Breast epithelium (tissue), 3 donors: ENCODE measurements at regions not wholly inside any gene's neighbourhood (a gene's known extent, or its start where the extent isn't known, plus 50 kb on each side); places are given as distances from the start of the nearest gene placed in this dataset.

Experiments
- POLR2A ChIP-seq: fragments of 450-650 bp; IDR thresholded peaks from one replicate; pipeline ENCODE4 v1.6.1; 2016; ENCODE audit warnings: antibody characterized with exemption, mild to moderate bottlenecking, moderate library complexity
- POLR2AphosphoS5 ChIP-seq, 3 donors: sonication (generic); formaldehyde crosslinking; IDR thresholded peaks; one replicate each; pipeline ENCODE4 v1.6.1; 2017; ENCODE audit warnings: antibody characterized with exemption in 3 of 3
- TF ChIP-seq, protein P1 (sequence below), 3 donors: fragments of 450-650 bp; IDR thresholded peaks; one replicate each; pipeline ENCODE4 v1.5.1; 2016 to 2017; ENCODE audit warnings: antibody characterized with exemption in 3 of 3, mild to moderate bottlenecking in 3 of 3, moderate library complexity in 3 of 3

DNA sequence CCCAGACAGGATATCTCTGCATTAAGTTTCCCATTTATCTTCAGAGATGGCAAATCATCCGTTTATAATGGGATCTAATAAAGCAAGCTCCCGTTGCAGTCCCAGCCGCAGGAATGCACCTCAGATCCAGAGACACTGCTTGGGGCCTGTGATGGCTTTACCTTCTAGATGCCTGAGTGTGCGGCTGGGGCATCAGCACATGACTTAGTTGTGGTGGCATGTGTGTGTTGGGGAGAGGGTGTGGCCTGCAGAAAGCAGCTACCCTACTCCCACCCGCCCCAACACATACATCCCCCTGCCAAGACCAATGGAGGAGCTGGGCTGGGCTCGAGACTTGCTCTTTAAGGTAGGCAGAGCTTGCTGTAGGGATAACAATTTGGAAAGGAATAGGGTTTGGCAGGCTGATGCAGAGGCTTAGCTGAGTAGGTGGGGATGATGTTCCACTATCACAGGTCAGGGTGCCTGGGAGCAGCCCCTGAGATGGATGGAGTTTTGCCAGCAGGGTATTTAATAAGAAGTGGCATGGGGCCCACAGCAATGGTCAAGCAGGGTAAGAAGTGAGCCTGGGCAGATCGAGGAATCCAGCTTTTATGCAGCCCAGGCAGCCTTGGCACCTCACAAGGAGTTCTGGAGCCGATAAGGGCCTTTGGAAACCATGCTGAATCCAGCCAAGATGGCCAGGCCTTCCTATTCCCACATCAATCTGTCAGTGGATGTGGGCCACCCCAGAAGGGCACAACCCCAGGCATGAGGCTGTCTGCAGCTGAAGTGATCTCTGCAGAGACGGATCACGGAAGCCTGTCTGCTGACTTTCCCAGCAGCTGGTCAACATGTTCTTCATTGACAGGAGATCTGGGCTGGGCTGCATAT lies 601.3 kb downstream of the BUD13 start:
- TF ChIP-seq, protein P1, sequence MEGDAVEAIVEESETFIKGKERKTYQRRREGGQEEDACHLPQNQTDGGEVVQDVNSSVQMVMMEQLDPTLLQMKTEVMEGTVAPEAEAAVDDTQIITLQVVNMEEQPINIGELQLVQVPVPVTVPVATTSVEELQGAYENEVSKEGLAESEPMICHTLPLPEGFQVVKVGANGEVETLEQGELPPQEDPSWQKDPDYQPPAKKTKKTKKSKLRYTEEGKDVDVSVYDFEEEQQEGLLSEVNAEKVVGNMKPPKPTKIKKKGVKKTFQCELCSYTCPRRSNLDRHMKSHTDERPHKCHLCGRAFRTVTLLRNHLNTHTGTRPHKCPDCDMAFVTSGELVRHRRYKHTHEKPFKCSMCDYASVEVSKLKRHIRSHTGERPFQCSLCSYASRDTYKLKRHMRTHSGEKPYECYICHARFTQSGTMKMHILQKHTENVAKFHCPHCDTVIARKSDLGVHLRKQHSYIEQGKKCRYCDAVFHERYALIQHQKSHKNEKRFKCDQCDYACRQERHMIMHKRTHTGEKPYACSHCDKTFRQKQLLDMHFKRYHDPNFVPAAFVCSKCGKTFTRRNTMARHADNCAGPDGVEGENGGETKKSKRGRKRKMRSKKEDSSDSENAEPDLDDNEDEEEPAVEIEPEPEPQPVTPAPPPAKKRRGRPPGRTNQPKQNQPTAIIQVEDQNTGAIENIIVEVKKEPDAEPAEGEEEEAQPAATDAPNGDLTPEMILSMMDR (IDR thresholded peaks at IDR 0.05): no peak
- TF ChIP-seq POLR2A (no peak), POLR2AphosphoS5 (IDR thresholded peaks at IDR 0.05) (no peak)
